Activated naive CD4-positive, alpha-beta T cell treated with anti-CD3 and anti-CD28 coated beads, Interleukin-2, amount 10 ng/mL, durations not matched to agents 7 days and 5 days (primary cell): ENCODE measurements at regions not wholly inside any gene's neighbourhood (a gene's known extent, or its start where the extent isn't known, plus 50 kb on each side); places are given as distances from the start of the nearest gene placed in this dataset.

ENCODE experiments used
- CTCF ChIA-PET: fragments of 350-600 bp; sonication (Branson Sonifier 250); formaldehyde crosslinking; loops from one replicate; lab custom pipeline; 2021; ENCODE audit warnings: antibody characterized with exemption; lab: Charles Lee
- DNase-seq: peaks from one replicate; pipeline ENCODE4 v3.0.0-alpha.2; 2020
- H3K27ac Mint-ChIP-seq: one replicate; pipeline ENCODE4 v1.8.0; 2021; ENCODE audit warnings: mild to moderate bottlenecking, moderate library complexity, mixed read lengths
- H3K27me3 Mint-ChIP-seq: one replicate; pipeline ENCODE4 v1.8.0; 2021; ENCODE audit warnings: mild to moderate bottlenecking, mixed read lengths
- H3K36me3 Mint-ChIP-seq: one replicate; pipeline ENCODE4 v1.8.0; 2021; ENCODE audit warnings: mixed read lengths
- H3K4me1 Mint-ChIP-seq: one replicate; pipeline ENCODE4 v1.8.0; 2021; ENCODE audit warnings: mixed read lengths
- H3K4me3 Mint-ChIP-seq: one replicate; pipeline ENCODE4 v1.8.0; 2021; ENCODE audit warnings: mild to moderate bottlenecking, moderate library complexity, mixed read lengths
- H3K9me3 Mint-ChIP-seq: one replicate; pipeline ENCODE4 v1.8.0; 2021; ENCODE audit warnings: mixed read lengths

GRCh38 chr16:58832386-58832895 is 98.3 kb upstream of the GOT2 start:
- DNase-seq, result no peak
- H3K27ac Mint-ChIP-seq, result no peak overlapping the region
- no peaks in the 10 kb centered on the region for H3K4me1 Mint-ChIP-seq
- no peaks in the 10 kb centered on the region for H3K27me3 Mint-ChIP-seq
- H3K36me3 Mint-ChIP-seq, result no peaks in the 10 kb centered on the region
- no peaks in the 10 kb centered on the region for H3K9me3 Mint-ChIP-seq
- CTCF ChIA-PET, result no interaction called here
- no peak overlapping the region for H3K4me3 Mint-ChIP-seq

- H3K27me3 Mint-ChIP-seq, result no peaks in the 10 kb centered on the region
- CTCF ChIA-PET, result no interaction called here
- H3K9me3 Mint-ChIP-seq, result no peaks in the 10 kb centered on the region
- no peaks in the 10 kb centered on the region for H3K4me1 Mint-ChIP-seq
- no peak overlapping the region for H3K4me3 Mint-ChIP-seq
- H3K36me3 Mint-ChIP-seq, result no peaks in the 10 kb centered on the region
- H3K27ac Mint-ChIP-seq, result no peak overlapping the region
- no peak for DNase-seq
Measured at GRCh38 chr16:58831386-58831785, 97.3 kb upstream of the GOT2 start.

GRCh38 chr16:58828901-58829545 is 94.9 kb upstream of the GOT2 start:
- no peak overlapping the region for H3K27ac Mint-ChIP-seq
- DNase-seq, result no peak
- H3K27me3 Mint-ChIP-seq, result no peaks in the 10 kb centered on the region
- H3K4me3 Mint-ChIP-seq, result no peak overlapping the region
- CTCF ChIA-PET, result no interaction called here
- no peaks in the 10 kb centered on the region for H3K4me1 Mint-ChIP-seq
- no peaks in the 10 kb centered on the region for H3K36me3 Mint-ChIP-seq
- no peaks in the 10 kb centered on the region for H3K9me3 Mint-ChIP-seq

- Mint-ChIP-seq H3K4me3 (no peak overlapping the region), H3K36me3 (no peaks in the 10 kb centered on the region), H3K9me3 (peaks cover 2% of the 10 kb centered on the region), H3K27me3 (no peaks in the 10 kb centered on the region), H3K27ac (no peak overlapping the region), H3K4me1 (no peaks in the 10 kb centered on the region)
- DNase-seq, result no peak
- CTCF ChIA-PET, result no interaction called here
Measured at GRCh38 chr16:58824201-58824600, 90.1 kb upstream of the GOT2 start.

- peaks cover 2% of the 10 kb centered on the region for H3K9me3 Mint-ChIP-seq
- CTCF ChIA-PET, result no interaction called here
- no peak overlapping the region for H3K4me3 Mint-ChIP-seq
- no peak for DNase-seq
- H3K27ac Mint-ChIP-seq, result no peak overlapping the region
- no peaks in the 10 kb centered on the region for H3K27me3 Mint-ChIP-seq
- H3K4me1 Mint-ChIP-seq, result no peaks in the 10 kb centered on the region
- H3K36me3 Mint-ChIP-seq, result no peaks in the 10 kb centered on the region
Measured at GRCh38 chr16:58821886-58822285, 87.8 kb upstream of the GOT2 start.

GRCh38 chr16:58820411-58820810 is 86.3 kb upstream of the GOT2 start:
- CTCF ChIA-PET, result no interaction called here
- Mint-ChIP-seq H3K9me3 (peaks cover 2% of the 10 kb centered on the region), H3K36me3 (no peaks in the 10 kb centered on the region), H3K27ac (no peak overlapping the region), H3K4me3 (no peak overlapping the region), H3K4me1 (no peaks in the 10 kb centered on the region), H3K27me3 (no peaks in the 10 kb centered on the region)
- no peak for DNase-seq

- Mint-ChIP-seq H3K27ac (no peak overlapping the region), H3K4me1 (no peaks in the 10 kb centered on the region), H3K9me3 (no peaks in the 10 kb centered on the region), H3K36me3 (no peaks in the 10 kb centered on the region), H3K27me3 (peaks cover 8% of the 10 kb centered on the region), H3K4me3 (no peak overlapping the region)
- CTCF ChIA-PET, result interaction anchor here (0.7 to 1.1 kb wide), 3 partner anchors 42 to 605 kb away, joined by 3 read pairs; no protein-coding TSS in a partner anchor
- no peak for DNase-seq
Measured at GRCh38 chr16:58815181-58815888, 81.2 kb upstream of the GOT2 start.

- Mint-ChIP-seq H3K27me3 (peaks cover 8% of the 10 kb centered on the region), H3K9me3 (no peaks in the 10 kb centered on the region), H3K4me1 (no peaks in the 10 kb centered on the region), H3K36me3 (no peaks in the 10 kb centered on the region), H3K4me3 (peak overlapping the region; percentile 43), H3K27ac (no peak overlapping the region)
- DNase-seq, result peak; percentile 41
- CTCF ChIA-PET, result interaction anchor here (0.7 to 1.3 kb wide), 5 partner anchors 15 to 712 kb away, joined by 3 read pairs; no protein-coding TSS in a partner anchor
Measured at GRCh38 chr16:58814348-58814801, 80.3 kb upstream of the GOT2 start.

GRCh38 chr16:58809213-58809612 is 75.1 kb upstream of the GOT2 start:
- Mint-ChIP-seq H3K9me3 (no peaks in the 10 kb centered on the region), H3K27ac (no peak overlapping the region), H3K4me3 (no peak overlapping the region), H3K4me1 (no peaks in the 10 kb centered on the region), H3K36me3 (no peaks in the 10 kb centered on the region), H3K27me3 (peaks cover 5% of the 10 kb centered on the region)
- no peak for DNase-seq
- CTCF ChIA-PET, result interaction anchor here (1.1 kb wide), 1 partner anchor 8 kb away, joined by 3 read pairs; no protein-coding TSS in a partner anchor

- CTCF ChIA-PET, result interaction anchor here (0.7 kb wide), 1 partner anchor 29 kb away, joined by 3 read pairs; no protein-coding TSS in a partner anchor
- no peak overlapping the region for H3K4me3 Mint-ChIP-seq
- H3K9me3 Mint-ChIP-seq, result no peaks in the 10 kb centered on the region
- DNase-seq, result no peak
- no peaks in the 10 kb centered on the region for H3K27me3 Mint-ChIP-seq
- no peaks in the 10 kb centered on the region for H3K4me1 Mint-ChIP-seq
- no peak overlapping the region for H3K27ac Mint-ChIP-seq
- no peaks in the 10 kb centered on the region for H3K36me3 Mint-ChIP-seq
Measured at GRCh38 chr16:58807276-58807675, 73.2 kb upstream of the GOT2 start.

- no peaks in the 10 kb centered on the region for H3K9me3 Mint-ChIP-seq
Measured at GRCh38 chr16:58801838-58802237, 67.7 kb upstream of the GOT2 start.

GRCh38 chr16:58797137-58797801 is 63.2 kb upstream of the GOT2 start:
- Mint-ChIP-seq H3K27ac (no peak overlapping the region), H3K4me3 (no peak overlapping the region), H3K27me3 (peaks cover 6% of the 10 kb centered on the region), H3K36me3 (no peaks in the 10 kb centered on the region), H3K4me1 (no peaks in the 10 kb centered on the region), H3K9me3 (no peaks in the 10 kb centered on the region)
- CTCF ChIA-PET, result no interaction called here
- no peak for DNase-seq

More at GRCh38 chr16:58801838-58802237, 67.7 kb upstream of the GOT2 start:
- DNase-seq, result no peak
- Mint-ChIP-seq H3K27ac (no peak overlapping the region), H3K4me3 (no peak overlapping the region), H3K4me1 (no peaks in the 10 kb centered on the region), H3K36me3 (no peaks in the 10 kb centered on the region), H3K27me3 (peaks cover 6% of the 10 kb centered on the region)
- CTCF ChIA-PET, result no interaction called here

GRCh38 chr16:58793366-58793765 is 59.2 kb upstream of the GOT2 start:
- Mint-ChIP-seq H3K27ac (no peak overlapping the region), H3K4me1 (no peaks in the 10 kb centered on the region), H3K36me3 (no peaks in the 10 kb centered on the region), H3K27me3 (peaks cover 3% of the 10 kb centered on the region), H3K4me3 (no peak overlapping the region), H3K9me3 (no peaks in the 10 kb centered on the region)
- DNase-seq, result no peak
- CTCF ChIA-PET, result no interaction called here

- DNase-seq, result no peak
- Mint-ChIP-seq H3K4me3 (no peak overlapping the region), H3K9me3 (no peaks in the 10 kb centered on the region), H3K36me3 (no peaks in the 10 kb centered on the region), H3K27me3 (no peaks in the 10 kb centered on the region), H3K4me1 (no peaks in the 10 kb centered on the region), H3K27ac (no peak overlapping the region)
- CTCF ChIA-PET, result no interaction called here
Measured at GRCh38 chr16:58792188-58792587, 58.1 kb upstream of the GOT2 start.
